ENCODE measurements at regions not wholly inside any gene's neighbourhood (a gene's known extent, or its start where the extent isn't known, plus 50 kb on each side); places are given as distances from the start of the nearest gene placed in this dataset.

GRCh38 chr15:95503640-95504225 lies 826.8 kb upstream of the NR2F2 start:
- TF ChIP-seq POLR2A (IDR thresholded peaks at IDR 0.05; ENCODE audit: control extremely low read depth in 1 of 2, low read depth in 2 of 2, low read length in 2 of 2) (no peak), TAF1 (IDR thresholded peaks at IDR 0.05; ENCODE audit: low read depth, low read length) (no peak), RAD21 (IDR thresholded peaks at IDR 0.05 in 1 of 2, conservative IDR thresholded peaks at IDR 0.05 in 1 of 2; ENCODE audit: low read depth in 2 of 2, low read length in 2 of 2) (no peak), RBBP5 (IDR thresholded peaks at IDR 0.05; ENCODE audit: borderline replicate concordance, low read depth, low read length) (no peak), CTCF (IDR thresholded peaks at IDR 0.05; ENCODE audit: control extremely low read depth in 1 of 3, insufficient read depth in 1 of 3, low read depth in 1 of 3, low read length in 3 of 3) (no peak), NRF1 (IDR thresholded peaks at IDR 0.05; ENCODE audit: low read depth, low read length) (no peak)

Data from H1 (cell line).